ENCODE measurements at regions not wholly inside any gene's neighbourhood (a gene's known extent, or its start where the extent isn't known, plus 50 kb on each side); places are given as distances from the start of the nearest gene placed in this dataset.
"Not testable (repeated sequence)": the region's sequence is repeated elsewhere in the genome, so short reads cannot be mapped to it uniquely, and the experiment has no call there.

DNA sequence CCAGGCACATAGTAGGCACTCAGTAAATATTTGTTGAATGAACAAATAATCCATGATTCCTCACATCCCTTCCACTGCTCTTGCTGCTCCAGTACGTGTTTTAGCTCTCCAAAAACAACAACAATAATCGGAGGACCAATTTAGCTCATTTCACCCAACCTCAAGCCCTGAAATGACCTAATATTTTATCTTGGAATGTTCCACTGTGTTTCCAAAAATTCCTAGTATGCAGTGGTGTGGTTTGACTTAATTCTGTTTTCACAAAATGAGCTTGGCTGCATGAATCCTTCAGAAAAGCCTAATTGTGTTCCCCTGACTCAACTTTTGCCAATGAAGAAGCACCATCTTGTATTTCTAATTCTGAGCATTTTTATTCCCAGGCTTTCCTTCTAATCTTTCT lies 168.0 kb upstream of the PHACTR1 start:
- no peak for DNase-seq (ENCODE audit: low read depth)

GRCh38 chr6:12549445-12549844 lies 167.1 kb upstream of the PHACTR1 start:
- not testable (repeated sequence) for DNase-seq (ENCODE audit: low read depth)

- not testable (repeated sequence) for DNase-seq (ENCODE audit: low read depth)
Measured at GRCh38 chr6:12554820-12555219, 161.7 kb upstream of the PHACTR1 start.

GRCh38 chr6:12555267-12555666 lies 161.3 kb upstream of the PHACTR1 start:
- no peak for DNase-seq (ENCODE audit: low read depth)

GRCh38 chr6:12555781-12556180 lies 160.8 kb upstream of the PHACTR1 start:
- DNase-seq (ENCODE audit: low read depth): no peak

DNA sequence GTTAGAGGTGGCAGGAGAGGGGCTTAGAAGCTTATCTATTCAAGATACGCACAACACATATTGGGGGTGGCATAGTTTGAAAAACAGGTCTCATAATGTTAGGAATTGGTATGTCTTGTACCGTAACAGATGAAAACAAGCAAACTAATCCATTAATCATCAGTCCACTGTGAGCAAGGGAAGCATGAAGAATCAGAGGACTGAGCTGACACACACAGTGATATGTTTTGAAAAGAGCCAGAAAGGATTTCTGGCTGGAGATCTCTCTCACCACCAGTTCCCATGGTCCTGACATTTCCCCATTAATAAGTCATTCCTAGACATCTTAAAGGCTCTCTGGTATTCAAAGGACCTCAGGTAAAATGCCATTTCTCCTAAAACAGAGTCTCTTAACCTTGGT lies 158.8 kb upstream of the PHACTR1 start:
- no peak for DNase-seq (ENCODE audit: low read depth)

DNA sequence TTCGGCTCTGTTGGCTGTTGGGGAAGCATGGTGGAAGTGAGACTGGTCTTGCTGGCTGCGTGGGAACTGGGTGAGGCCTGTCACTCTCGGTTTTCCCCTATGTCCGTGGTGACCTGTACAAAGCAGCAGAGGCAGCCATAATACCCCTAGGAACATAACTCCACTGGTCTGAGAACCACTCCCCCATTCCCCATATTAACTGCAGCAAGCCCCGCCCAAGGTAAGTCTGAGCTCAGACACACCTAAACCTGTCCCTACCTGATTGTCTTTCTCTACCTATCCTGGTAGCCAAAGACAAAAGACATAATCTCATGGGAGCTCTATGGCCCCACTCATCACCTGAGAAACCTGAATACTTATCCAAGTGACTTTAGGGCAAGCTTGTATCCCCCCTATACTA lies 156.3 kb upstream of the PHACTR1 start:
- DNase-seq (ENCODE audit: low read depth): no peak

DNA sequence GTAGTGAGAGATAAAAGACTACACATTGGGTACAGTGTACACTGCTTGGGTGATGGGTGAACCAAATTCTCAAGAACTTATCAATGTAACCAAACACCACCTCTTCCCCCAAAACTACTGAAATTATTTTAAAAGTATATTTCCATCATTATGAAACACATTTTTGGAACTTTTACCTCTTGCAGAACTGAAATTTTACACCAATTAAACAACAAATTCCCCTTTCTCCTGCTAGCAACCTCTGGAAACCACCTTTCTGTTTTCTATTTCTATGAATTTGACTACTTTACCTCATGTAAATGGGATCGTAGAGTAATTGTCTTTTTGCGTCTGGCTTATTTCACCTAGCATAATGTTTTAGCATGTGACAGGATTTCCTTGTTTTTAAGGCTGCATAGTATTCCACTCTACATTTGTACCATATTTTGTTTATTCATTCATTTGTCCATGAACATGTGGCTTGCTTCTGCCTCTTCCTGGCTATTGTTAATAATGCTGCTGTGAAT lies 149.9 kb upstream of the PHACTR1 start:
- DNase-seq (ENCODE audit: low read depth): no peak

- DNase-seq (ENCODE audit: low read depth): no peak
Measured at GRCh38 chr6:12567682-12568081, 148.9 kb upstream of the PHACTR1 start.

GRCh38 chr6:12569646-12570045 lies 146.9 kb upstream of the PHACTR1 start:
- no peak for DNase-seq (ENCODE audit: low read depth)

- DNase-seq (ENCODE audit: low read depth): no peak
Measured at GRCh38 chr6:12570461-12571030, 146.0 kb upstream of the PHACTR1 start.

DNA sequence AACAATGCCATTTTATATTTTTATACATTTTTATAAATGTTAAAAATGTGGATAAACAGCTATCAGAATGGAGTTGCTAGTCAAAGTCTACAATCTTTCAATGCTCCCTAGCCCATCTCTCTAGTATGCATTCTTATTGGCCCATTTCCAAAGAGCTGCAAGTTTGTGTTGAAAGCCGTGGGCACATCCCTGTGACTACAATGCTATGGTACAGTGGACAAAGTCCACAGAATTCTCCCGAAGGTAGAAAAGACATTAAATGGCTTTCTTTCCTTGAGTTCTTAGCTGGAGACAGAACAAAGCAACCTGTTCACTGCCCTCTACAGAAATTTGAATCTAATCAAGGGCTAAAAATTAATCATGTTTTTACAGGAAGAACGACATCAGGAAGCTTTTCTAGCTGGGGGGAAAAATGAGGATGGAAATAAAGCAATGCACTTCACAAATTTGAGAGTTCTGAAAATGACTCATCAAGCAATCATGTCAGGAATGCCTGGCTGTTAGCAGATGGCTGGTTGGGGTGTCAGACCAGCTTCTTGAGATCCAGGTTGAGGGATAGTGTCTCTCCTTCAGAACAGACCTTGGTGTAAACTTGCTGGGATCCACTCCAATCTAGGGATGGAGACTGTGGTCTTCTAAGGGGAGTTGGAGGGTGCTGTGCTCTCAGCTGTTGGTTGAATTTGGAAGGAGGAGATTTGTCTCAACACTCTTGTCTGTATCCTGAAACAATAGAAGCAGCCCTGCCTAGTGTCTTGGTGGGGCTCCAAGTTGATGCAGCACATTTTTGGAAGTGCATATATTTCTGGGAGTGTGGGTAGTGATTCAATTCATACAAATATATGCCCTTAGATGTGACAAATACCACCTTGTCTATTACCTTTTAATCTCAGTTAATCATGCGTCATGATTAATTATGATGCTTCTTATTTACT lies 143.4 kb upstream of the PHACTR1 start:
- no peak for DNase-seq (ENCODE audit: low read depth)

DNA sequence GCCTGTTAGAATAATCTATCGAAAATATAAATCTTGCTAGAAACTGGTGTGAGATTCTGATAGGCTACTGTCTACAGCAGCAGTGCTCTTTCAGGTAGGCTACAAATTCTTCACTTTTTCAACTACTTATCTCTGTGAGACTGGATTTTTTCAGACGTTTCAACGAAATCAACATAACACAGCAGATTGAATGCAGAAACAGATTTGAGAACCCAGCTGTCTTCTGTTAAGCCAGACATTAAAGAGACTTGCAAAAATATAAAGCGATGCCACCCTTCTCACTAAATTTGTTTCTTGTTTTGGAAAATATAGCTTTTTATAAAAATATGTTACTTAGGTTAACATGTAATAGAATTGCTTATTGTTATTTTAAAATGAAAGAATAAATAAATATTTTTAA lies 140.6 kb upstream of the PHACTR1 start:
- DNase-seq (ENCODE audit: low read depth): no peak

GRCh38 chr6:12576389-12576788 lies 140.2 kb upstream of the PHACTR1 start:
- no peak for DNase-seq (ENCODE audit: low read depth)

GRCh38 chr6:12577124-12577850 lies 139.3 kb upstream of the PHACTR1 start:
- DNase-seq (ENCODE audit: low read depth): no peak

- DNase-seq (ENCODE audit: low read depth): no peak
Measured at GRCh38 chr6:12578097-12578496, 138.5 kb upstream of the PHACTR1 start.

DNA sequence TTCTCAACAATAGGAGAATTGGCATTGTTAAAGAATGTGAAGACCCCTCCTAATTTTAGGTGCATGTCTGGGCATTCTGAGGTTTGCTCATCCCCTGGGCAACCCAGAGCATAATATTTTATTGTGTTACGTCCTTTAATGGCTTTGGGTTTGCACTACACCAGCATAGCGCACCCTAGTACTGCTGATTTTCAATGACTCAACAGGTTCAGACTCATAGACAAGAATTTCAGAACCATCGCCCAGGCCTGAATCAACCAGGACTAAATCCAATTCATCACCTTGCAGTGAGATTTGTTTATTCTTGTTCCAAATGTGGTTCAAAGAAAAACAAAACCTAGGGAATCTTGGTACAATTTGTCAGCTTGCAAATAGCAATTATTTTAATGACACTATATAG lies 137.8 kb upstream of the PHACTR1 start:
- no peak for DNase-seq (ENCODE audit: low read depth)

- DNase-seq (ENCODE audit: low read depth): no peak
Measured at GRCh38 chr6:12580290-12580689, 136.3 kb upstream of the PHACTR1 start.

- DNase-seq (ENCODE audit: low read depth): no peak
Measured at GRCh38 chr6:12582421-12583110, 134.0 kb upstream of the PHACTR1 start.

- DNase-seq (ENCODE audit: low read depth): no peak
Measured at GRCh38 chr6:12584631-12585405, 131.7 kb upstream of the PHACTR1 start.

GRCh38 chr6:12585497-12585958 lies 131.0 kb upstream of the PHACTR1 start:
- no peak for DNase-seq (ENCODE audit: low read depth)

All from activated T-cell treated with anti-CD3 and anti-CD28 coated beads for 24 hours (primary cell).